ENCODE measurements at regions not wholly inside any gene's neighbourhood (a gene's known extent, or its start where the extent isn't known, plus 50 kb on each side); places are given as distances from the start of the nearest gene placed in this dataset.

DNA sequence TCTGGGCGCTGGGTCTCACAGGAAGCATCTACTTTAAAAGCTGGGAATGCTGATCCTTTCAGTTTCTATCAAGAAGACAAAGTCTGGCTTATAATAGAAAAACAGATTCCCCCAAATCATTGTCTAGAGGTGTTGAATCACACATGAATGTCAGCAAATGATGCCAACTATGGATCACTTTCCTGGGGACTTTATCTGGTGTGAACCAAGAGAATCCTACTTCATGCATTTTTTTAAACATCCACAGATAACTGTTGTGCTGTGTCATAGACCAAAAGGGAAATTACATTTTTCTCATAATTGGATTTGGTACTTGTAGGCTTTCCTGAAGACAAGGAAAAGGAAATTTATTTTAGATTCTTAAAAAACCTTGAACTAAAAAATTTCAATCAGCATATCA lies 132.7 kb downstream of the CD47 start:
- Histone ChIP-seq H3K9me3 (no peaks in the 10 kb centered on the region), H3K4me1 (no peaks in the 10 kb centered on the region), H3K36me3 (no peaks in the 10 kb centered on the region), H3K27me3 (no peaks in the 10 kb centered on the region), H3K4me3 (no peak overlapping the region), H3K27ac (peak overlapping the region in 2 of 4 donors; percentile 3 to 23)
- no peak for DNase-seq
- TF ChIP-seq, protein P1, sequence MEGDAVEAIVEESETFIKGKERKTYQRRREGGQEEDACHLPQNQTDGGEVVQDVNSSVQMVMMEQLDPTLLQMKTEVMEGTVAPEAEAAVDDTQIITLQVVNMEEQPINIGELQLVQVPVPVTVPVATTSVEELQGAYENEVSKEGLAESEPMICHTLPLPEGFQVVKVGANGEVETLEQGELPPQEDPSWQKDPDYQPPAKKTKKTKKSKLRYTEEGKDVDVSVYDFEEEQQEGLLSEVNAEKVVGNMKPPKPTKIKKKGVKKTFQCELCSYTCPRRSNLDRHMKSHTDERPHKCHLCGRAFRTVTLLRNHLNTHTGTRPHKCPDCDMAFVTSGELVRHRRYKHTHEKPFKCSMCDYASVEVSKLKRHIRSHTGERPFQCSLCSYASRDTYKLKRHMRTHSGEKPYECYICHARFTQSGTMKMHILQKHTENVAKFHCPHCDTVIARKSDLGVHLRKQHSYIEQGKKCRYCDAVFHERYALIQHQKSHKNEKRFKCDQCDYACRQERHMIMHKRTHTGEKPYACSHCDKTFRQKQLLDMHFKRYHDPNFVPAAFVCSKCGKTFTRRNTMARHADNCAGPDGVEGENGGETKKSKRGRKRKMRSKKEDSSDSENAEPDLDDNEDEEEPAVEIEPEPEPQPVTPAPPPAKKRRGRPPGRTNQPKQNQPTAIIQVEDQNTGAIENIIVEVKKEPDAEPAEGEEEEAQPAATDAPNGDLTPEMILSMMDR (IDR thresholded peaks at IDR 0.05), result no peak
- no peak for TF ChIP-seq POLR2A (IDR thresholded peaks at IDR 0.05)

DNA sequence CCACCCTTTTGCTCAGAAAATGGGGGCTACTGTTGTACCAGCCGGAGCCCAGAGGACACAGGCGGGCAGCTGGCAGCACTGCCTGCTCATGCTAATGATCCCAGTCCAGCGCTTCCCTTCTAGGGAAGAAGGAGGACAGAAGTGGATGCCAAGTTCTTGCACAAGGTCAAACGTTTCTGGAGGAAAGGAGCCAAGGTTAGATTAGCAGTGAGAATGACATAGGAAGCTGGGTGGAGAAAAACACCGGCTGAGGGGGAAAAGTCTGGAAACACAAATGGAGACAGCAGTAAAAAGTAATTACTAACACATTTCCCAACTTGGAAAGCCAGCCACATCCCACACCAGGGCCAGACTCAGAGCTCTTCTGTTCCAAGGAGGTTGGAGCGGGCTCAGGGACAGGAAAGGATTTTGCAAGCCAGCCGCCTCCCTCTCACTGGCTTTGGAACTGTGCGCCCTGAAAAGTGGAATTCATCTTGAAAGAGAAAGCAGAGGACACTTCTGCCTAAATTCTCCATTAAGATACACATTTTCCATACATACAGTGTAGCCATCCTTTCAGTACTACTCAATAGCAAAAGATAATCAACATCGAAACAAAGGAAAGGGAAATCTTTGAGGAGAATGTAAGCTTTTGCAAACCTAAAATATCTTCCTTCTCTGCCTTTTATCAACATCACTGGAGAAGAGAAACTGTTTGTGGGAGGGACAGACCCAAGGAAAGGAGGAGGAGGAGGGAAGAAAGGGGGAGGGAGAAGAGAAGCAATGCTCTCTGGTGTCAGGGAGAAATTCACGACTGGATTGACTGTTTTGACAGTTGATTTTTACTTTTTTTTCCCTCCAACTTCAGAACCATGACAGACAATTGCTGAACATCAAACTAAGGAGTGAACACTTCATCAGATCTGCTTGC lies 133.6 kb downstream of the CD47 start:
- Histone ChIP-seq H3K4me3 (peak overlapping the region in 1 of 4 donors; percentile 3), H3K27me3 (no peaks in the 10 kb centered on the region), H3K27ac (peak overlapping the region; percentile 3 to 67 (median 21)), H3K36me3 (no peaks in the 10 kb centered on the region), H3K4me1 (no peaks in the 10 kb centered on the region), H3K9me3 (no peaks in the 10 kb centered on the region)
- TF ChIP-seq, protein P1 (IDR thresholded peaks at IDR 0.05), result no peak
- TF ChIP-seq POLR2A (IDR thresholded peaks at IDR 0.05), result no peak
- DNase-seq, result peak in 1 of 3 donors; percentile 68

DNA sequence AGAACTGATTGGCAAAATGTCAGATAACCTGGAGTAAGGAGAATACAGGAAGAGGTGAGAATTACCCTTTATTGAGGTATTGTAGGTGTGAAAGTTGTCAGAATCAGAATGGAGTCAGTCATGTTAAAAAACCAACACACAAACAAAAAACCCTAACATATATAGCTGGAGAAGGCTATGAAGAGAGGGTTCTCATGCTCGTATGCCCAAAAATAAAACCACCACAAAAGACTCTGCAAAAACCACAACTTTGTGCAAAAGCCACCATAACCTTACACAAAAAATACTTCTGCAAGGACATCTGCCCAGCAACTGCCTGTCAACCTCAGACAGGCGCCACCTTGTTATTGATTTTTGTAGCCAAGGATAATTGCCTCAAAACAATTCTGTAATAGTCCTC lies 136.0 kb downstream of the CD47 start:
- H3K27me3 ChIP-seq, result no peaks in the 10 kb centered on the region
- H3K4me3 ChIP-seq, result no peak overlapping the region
- no peaks in the 10 kb centered on the region for H3K4me1 ChIP-seq
- no peaks in the 10 kb centered on the region for H3K9me3 ChIP-seq
- H3K27ac ChIP-seq, result no peak overlapping the region
- DNase-seq, result no peak
- no peaks in the 10 kb centered on the region for H3K36me3 ChIP-seq
- TF ChIP-seq, protein P1 (IDR thresholded peaks at IDR 0.05), result no peak
- TF ChIP-seq POLR2A (IDR thresholded peaks at IDR 0.05), result no peak

DNA sequence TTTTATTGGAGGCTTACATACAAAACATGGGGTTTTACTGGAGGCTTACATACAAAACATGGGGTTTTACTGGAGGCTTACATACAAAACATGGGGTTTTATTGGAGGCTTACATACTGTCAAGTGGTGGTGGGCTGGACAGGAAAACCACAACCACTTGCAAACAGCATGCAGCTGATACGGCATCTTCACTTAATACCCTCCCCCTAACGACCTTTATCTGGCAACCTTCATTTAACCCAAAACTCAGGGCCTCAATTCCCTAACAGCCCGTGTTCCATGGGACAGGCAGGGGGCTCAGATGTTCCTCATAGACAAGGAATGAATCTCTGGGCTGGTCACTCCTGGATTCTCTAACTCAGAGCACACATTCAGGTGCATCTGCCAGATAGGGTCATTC lies 137.1 kb downstream of the CD47 start:
- Histone ChIP-seq H3K4me3 (no peak overlapping the region), H3K27me3 (no peaks in the 10 kb centered on the region), H3K9me3 (no peaks in the 10 kb centered on the region), H3K27ac (no peak overlapping the region), H3K36me3 (no peaks in the 10 kb centered on the region), H3K4me1 (no peaks in the 10 kb centered on the region)
- TF ChIP-seq POLR2A (IDR thresholded peaks at IDR 0.05), result no peak
- TF ChIP-seq, protein P1 (IDR thresholded peaks at IDR 0.05), result no peak
- no peak for DNase-seq

DNA sequence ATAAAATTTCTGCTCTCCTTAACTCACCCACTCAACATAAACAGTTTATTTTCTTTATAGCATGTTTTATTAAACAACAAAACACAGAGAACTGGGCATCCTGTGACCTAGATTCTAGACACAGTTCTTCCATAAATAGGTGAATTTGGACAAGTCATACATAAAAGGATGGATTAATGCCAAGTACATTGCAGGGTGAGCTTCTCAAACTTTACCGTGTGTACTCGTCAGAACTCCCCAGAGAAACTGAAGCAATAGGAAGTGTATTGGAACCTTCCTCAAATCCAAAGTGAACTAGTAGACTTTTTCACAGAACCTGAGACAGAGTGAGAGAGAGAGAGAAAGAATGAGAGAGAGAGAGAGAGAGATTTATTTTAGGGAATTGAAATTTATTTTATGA lies 139.7 kb downstream of the CD47 start:
- Histone ChIP-seq H3K27me3 (no peaks in the 10 kb centered on the region), H3K4me1 (no peaks in the 10 kb centered on the region), H3K27ac (no peak overlapping the region), H3K9me3 (no peaks in the 10 kb centered on the region), H3K4me3 (no peak overlapping the region), H3K36me3 (no peaks in the 10 kb centered on the region)
- TF ChIP-seq, protein P1 (IDR thresholded peaks at IDR 0.05), result no peak
- TF ChIP-seq POLR2A (IDR thresholded peaks at IDR 0.05), result no peak
- DNase-seq, result no peak

Data from Peyer's patch (tissue), 4 donors.